ENCODE measurements at regions not wholly inside any gene's neighbourhood (a gene's known extent, or its start where the extent isn't known, plus 50 kb on each side); places are given as distances from the start of the nearest gene placed in this dataset.

DNA sequence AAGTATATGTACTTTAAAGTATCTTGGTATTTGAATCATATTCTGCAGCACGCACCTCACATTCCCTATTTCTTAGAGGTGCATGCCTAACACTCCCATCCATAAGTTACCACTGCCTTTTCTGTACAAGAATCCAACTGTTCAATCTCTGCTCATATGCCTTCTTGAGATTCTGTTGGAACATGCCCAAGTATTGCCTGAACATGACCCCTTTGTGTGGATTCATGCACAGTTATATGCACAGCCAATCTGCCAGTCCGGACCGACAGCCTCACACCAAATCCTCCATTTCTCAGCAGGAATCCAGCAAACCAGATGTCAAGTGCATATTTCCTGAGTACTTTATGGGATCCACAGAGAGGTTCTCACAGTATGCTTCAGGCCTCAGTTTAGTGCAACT is 222.0 kb downstream of the TMEM182 start:
- TF ChIP-seq, protein P1, sequence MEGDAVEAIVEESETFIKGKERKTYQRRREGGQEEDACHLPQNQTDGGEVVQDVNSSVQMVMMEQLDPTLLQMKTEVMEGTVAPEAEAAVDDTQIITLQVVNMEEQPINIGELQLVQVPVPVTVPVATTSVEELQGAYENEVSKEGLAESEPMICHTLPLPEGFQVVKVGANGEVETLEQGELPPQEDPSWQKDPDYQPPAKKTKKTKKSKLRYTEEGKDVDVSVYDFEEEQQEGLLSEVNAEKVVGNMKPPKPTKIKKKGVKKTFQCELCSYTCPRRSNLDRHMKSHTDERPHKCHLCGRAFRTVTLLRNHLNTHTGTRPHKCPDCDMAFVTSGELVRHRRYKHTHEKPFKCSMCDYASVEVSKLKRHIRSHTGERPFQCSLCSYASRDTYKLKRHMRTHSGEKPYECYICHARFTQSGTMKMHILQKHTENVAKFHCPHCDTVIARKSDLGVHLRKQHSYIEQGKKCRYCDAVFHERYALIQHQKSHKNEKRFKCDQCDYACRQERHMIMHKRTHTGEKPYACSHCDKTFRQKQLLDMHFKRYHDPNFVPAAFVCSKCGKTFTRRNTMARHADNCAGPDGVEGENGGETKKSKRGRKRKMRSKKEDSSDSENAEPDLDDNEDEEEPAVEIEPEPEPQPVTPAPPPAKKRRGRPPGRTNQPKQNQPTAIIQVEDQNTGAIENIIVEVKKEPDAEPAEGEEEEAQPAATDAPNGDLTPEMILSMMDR (IDR thresholded peaks at IDR 0.05): no peak
- TF ChIP-seq POLR2A (IDR thresholded peaks at IDR 0.05): no peak
